ENCODE measurements at regions not wholly inside any gene's neighbourhood (a gene's known extent, or its start where the extent isn't known, plus 50 kb on each side); places are given as distances from the start of the nearest gene placed in this dataset.
A peak's percentile ranks its signal among the peaks of the same experiment; 100 is the strongest.

DNA sequence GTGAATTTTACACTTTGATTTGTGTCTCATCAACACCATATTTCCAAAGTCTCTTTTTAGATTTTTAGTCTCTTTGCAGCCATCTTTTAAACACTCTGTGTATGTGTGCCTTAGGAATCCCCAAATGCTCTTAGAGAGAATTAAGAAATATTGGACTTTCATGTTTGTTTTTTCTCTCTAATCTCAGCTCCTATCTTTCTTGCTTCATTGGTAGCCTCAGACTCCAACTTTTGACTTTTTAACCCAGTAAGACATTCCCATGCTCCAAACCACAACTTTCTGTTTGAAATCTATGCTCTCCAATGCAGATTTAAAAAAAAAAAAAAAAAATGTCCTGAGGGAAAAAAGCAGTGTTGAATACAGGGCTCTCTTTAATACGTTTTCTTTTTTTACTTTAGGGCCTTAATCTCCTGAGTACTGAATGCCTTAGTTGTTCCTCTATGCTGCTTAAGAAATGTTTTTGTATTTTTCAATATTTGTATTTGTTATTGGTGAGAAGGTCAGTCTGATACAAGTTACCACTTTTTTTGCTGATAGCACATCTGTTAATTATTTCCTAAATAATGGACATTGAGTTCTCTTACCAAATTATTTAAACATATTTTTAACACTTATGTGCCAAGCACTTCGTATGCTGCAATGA is 489.9 kb downstream of the NXPH1 start:
- no peak overlapping the region for H2BK5ac ChIP-seq (ENCODE audit: insufficient read length, low read length)
- no peaks in the 10 kb centered on the region for H3K23me2 ChIP-seq (ENCODE audit: insufficient read length, low read depth, low read length, poor library complexity, severe bottlenecking)
- peaks cover 2% of the 10 kb centered on the region; the same call in 1 of the 2 replicates for H3K4me1 ChIP-seq (ENCODE audit: insufficient read depth, low read length)
- no peaks in the 10 kb centered on the region for H4K20me1 ChIP-seq (ENCODE audit: control insufficient read depth, insufficient read depth, insufficient read length)
- no peak overlapping the region for H3K4me2 ChIP-seq (ENCODE audit: insufficient read depth, insufficient read length, low read length)
- H3K9me3 ChIP-seq (ENCODE audit: control insufficient read depth, low read depth, low read length) = no peaks in the 10 kb centered on the region
- H3K27me3 ChIP-seq (ENCODE audit: insufficient read depth, low read length) = no peaks in the 10 kb centered on the region
- no peak overlapping the region for H3K56ac ChIP-seq (ENCODE audit: insufficient read length, low read depth, low read length)
- H3K9ac ChIP-seq (ENCODE audit: extremely low read depth, insufficient read length, low read length) = no peak overlapping the region
- TF ChIP-seq, protein P1, sequence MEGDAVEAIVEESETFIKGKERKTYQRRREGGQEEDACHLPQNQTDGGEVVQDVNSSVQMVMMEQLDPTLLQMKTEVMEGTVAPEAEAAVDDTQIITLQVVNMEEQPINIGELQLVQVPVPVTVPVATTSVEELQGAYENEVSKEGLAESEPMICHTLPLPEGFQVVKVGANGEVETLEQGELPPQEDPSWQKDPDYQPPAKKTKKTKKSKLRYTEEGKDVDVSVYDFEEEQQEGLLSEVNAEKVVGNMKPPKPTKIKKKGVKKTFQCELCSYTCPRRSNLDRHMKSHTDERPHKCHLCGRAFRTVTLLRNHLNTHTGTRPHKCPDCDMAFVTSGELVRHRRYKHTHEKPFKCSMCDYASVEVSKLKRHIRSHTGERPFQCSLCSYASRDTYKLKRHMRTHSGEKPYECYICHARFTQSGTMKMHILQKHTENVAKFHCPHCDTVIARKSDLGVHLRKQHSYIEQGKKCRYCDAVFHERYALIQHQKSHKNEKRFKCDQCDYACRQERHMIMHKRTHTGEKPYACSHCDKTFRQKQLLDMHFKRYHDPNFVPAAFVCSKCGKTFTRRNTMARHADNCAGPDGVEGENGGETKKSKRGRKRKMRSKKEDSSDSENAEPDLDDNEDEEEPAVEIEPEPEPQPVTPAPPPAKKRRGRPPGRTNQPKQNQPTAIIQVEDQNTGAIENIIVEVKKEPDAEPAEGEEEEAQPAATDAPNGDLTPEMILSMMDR (conservative IDR thresholded peaks at IDR 0.05) = no peak
- H4K91ac ChIP-seq (ENCODE audit: insufficient read length, low read depth, low read length) = no peak overlapping the region
- no peak overlapping the region for H2AK5ac ChIP-seq (ENCODE audit: insufficient read length, low read length)
- no CpG with 5 or more reads among the region's 2 CpGs for WGBS (ENCODE audit: extremely low coverage, insufficient read length, low lambda C conversion rate)
- Mint-ChIP-seq H3K4me1 (peaks cover 24 to 25% of the 10 kb centered on the region in 2 experiments), H3K9me3 (no peaks in the 10 kb centered on the region), H3K4me3 (no peak overlapping the region), H3K36me3 (ENCODE audit: insufficient read depth in 1 of 3, low read depth in 3 of 3) (no peaks in the 10 kb centered on the region), H3K27ac (peak overlapping the region in 1 of 3 experiments; percentile 58; a peak in 3 of 7 replicates), H3K27me3 (ENCODE audit: low read depth) (no peaks in the 10 kb centered on the region)
- no peak for DNase-seq
- no peak overlapping the region for H3K23ac ChIP-seq (ENCODE audit: insufficient read length, low read depth, low read length)
- no peak overlapping the region for H4K5ac ChIP-seq (ENCODE audit: insufficient read length, low read depth, low read length)
- no peak overlapping the region for H2BK120ac ChIP-seq (ENCODE audit: low read depth, low read length, poor library complexity, severe bottlenecking)
- H2AFZ ChIP-seq (ENCODE audit: low read length) = no peak overlapping the region
- no peak overlapping the region for H3K4ac ChIP-seq (ENCODE audit: low read depth, low read length)
- no peak overlapping the region for H2BK12ac ChIP-seq (ENCODE audit: insufficient read length, low read depth, low read length)
- no peak overlapping the region for H3K18ac ChIP-seq (ENCODE audit: insufficient read length, low read depth, low read length)
- H3T11ph ChIP-seq (ENCODE audit: low read length) = no peak overlapping the region
- no peak overlapping the region for H3K14ac ChIP-seq (ENCODE audit: insufficient read depth, low read length)
- H3K27ac ChIP-seq (ENCODE audit: insufficient read length, low read depth, low read length) = no peak overlapping the region
- H3K79me1 ChIP-seq (ENCODE audit: insufficient read depth, low read depth, low read length, poor library complexity, severe bottlenecking) = no peaks in the 10 kb centered on the region
- H3K79me2 ChIP-seq (ENCODE audit: insufficient read depth, low read length) = no peaks in the 10 kb centered on the region
- no peak overlapping the region for H4K8ac ChIP-seq (replicated peaks; ENCODE audit: insufficient read length, low read depth, low read length)
- H2BK15ac ChIP-seq (ENCODE audit: low read depth, low read length) = no peak overlapping the region
- H2BK20ac ChIP-seq (ENCODE audit: low read depth, low read length, poor library complexity, severe bottlenecking) = no peak overlapping the region

Data from H9 (cell line).